HG03097 (cell line): ENCODE measurements at regions not wholly inside any gene's neighbourhood (a gene's known extent, or its start where the extent isn't known, plus 50 kb on each side); places are given as distances from the start of the nearest gene placed in this dataset.

ENCODE experiments used
- ATAC-seq: cut with Tn5 transposase; IDR thresholded peaks from one replicate; pipeline ENCODE4 v1.9.1; 2021; ENCODE audit not compliant: unreplicated experiment, low FRiP score

DNA sequence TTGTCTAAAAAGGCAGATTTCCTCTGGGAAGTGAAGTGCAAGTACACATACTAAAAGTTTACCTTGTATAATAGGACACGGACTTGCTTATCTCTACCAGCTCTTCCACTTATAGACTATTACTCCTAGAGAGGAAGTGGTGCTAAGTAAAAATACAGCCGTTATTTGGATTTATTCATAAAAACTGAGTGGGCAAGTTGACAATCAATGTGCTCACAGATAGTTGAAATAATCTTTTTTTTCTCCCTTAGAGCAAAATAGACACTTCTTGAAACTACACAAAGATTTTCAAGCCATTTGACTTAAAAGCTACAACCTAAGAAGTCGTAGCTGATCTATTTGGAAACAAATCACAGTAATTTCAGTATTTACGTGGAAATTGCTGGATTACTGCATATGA, 2584.7 kb upstream of the PCDH20 start:
- ATAC-seq = no peak

GRCh38 chr13:63999614-64000305, 2584.1 kb upstream of the PCDH20 start:
- no peak for ATAC-seq

DNA sequence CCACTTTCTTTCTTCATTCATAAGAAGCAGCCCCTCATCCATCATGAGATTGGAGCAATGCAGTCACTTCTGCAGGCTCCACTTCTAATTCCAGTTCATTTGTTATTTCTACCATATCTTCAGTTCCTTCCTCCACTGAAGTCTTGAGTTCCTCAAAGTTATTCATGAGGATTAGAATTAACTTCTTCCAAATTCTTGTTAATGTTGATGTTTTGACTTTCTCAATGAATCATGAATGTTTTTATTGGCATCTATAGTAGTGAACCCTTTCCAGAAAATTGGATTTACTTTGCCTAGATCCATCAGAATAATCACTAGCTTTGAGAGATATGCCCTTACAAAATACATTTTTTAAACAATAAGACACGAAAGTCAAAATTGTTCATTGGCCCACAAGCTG, 2567.7 kb upstream of the PCDH20 start:
- no peak for ATAC-seq

DNA sequence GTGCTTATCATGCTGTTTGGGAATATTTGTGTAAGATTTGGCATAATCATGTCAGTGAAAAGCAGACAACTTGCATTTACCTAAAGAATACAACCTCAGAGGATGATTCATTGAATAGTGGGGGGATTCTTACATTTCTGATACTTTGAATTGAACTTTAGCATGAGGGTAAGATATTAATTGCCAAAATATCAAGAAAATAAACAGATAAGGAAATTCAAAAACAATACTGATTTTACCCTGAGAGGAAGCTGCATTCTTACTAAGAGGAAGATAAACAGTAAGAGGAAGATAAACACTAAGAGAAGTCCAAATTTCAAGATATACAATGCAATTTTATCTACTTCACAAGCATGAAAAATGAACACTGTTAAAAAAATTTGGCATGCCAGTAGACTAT, 2564.3 kb upstream of the PCDH20 start:
- no peak for ATAC-seq

DNA sequence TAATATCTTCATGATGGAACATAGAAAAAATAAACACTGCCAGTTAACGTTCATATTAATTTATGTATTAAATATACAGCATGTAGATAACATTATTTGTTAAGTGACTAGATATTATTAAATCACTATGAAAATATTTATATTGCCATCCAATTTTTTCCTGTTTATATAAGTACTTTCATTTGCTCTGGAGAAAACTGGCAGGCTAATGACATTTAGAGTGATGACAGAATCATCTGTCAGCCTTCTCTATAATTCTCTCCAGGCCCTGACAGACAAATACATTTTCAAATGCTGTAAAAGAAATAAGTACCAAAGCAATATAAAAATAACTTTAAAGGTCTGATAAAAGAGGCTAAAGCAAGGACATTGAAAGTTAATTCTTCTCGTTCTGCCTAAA, 2556.7 kb upstream of the PCDH20 start:
- ATAC-seq = no peak

DNA sequence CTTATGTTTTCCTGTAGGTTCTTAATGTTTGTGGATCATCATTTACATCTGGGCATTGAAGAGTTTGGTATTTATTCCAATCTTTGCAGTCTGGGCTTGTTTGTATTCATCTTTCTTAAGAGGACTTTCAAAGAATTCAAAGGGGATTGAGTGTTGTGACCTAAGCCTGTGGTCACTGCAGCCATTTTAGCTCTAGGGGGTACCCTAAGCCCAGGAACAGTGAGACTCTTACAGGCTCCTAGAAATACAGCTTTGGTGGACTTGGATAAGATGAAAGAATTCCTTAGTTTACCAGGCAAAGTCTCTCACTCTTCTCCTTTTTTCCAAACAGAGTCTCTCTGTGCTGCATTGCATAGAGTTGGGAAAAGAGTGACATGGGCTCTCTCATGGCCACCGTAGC, 2539.0 kb upstream of the PCDH20 start:
- no peak for ATAC-seq

- ATAC-seq = no peak
Measured at GRCh38 chr13:63948045-63948444, 2532.4 kb upstream of the PCDH20 start.

DNA sequence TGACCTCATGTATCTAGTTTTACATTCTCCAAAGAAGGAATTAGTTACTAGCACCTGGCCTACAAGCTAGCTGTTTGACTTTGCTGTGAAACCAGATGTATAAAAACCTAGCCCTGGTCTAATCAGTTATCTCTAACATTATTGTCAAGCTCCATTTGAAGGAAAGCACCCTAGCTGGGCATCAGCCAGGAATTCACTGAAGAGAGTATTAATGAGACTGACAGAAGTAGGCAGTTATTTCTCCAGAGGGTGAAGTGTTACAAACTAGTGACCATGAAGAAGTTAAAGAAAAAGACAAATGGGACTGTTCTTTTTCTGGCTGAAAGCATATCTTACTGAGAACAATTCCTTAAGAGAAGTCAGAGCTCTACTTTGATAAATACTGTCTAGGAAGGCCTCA, 2529.3 kb upstream of the PCDH20 start:
- ATAC-seq = no peak

DNA sequence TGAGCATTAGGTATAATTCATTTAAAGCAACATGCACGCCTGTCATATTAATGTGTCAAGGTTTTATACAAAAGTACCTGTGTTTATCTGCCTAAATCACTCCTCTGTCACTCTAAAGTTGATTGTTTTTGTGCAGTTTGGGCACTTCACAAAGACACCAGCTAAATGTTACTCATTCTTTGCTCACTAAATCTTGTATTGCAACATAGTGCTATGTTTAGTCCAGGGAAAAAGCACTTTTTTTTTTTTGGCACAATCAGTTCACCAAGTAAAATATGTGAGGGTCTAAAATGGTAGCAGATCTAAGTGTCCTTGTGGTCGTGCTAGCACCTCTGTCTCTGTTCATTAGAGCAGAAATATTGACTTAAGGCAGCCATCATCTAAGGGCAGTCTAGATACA, 2526.7 kb upstream of the PCDH20 start:
- ATAC-seq = no peak

DNA sequence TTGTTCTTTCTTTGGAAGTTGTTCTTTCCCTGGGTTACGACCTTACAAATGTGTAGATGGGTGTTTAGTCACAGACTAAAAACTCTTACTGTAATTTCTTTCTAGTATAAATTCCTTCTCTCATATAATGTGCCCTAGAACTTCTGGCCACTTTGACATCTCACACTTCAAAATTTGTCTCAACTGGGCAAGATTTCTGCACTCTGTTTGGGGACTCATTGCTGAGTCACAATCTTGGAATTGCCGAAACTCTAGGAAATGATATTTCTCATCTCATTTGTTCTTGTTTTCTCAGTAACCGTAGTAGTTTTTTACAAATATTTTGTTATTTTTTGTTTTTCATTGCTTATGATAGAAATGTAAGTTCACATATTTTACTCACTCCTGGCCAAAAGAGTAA, 2523.2 kb upstream of the PCDH20 start:
- ATAC-seq = no peak

GRCh38 chr13:63910511-63910910, 2494.9 kb upstream of the PCDH20 start:
- no peak for ATAC-seq

GRCh38 chr13:63909726-63910375, 2494.2 kb upstream of the PCDH20 start:
- ATAC-seq = no peak

GRCh38 chr13:63902141-63902540, 2486.5 kb upstream of the PCDH20 start:
- no peak for ATAC-seq

GRCh38 chr13:63901630-63902029, 2486.0 kb upstream of the PCDH20 start:
- ATAC-seq = no peak

DNA sequence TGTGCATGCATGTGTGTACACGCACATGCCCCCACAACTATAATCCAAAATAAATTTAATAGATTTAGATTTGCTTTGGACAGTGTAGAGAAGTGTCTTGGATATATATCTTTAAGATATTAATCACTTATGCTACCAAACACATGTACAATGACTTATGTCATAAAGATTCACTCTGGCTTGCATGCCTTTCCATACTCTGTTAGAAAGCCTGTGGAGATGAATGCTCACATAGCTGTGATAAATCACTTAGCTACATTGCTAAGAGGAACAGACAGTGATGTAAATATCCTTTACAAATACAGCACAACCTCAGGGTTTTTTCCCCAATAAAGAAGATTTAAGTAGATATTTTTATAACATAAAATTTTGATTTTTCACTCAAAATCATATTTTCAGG, 2484.8 kb upstream of the PCDH20 start:
- no peak for ATAC-seq

DNA sequence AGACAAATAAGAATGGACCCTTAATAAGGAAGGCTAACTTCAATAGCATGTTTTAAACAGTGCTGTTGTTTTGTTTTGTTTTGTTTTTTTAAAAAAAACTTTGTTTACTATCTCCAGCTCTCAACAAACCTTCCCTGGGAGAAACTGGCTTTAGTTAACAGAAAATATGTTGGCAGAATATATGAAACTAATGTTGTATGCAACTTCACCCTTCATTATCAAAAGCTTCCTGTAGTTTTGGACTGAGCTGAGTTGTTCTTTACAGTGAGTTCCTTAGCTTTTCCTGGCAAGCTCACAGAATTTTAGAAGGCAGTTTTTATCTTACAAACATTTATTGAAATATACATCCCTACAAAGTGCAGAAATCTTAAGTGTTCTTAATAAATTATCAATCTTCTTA, 2480.7 kb upstream of the PCDH20 start:
- ATAC-seq = no peak

DNA sequence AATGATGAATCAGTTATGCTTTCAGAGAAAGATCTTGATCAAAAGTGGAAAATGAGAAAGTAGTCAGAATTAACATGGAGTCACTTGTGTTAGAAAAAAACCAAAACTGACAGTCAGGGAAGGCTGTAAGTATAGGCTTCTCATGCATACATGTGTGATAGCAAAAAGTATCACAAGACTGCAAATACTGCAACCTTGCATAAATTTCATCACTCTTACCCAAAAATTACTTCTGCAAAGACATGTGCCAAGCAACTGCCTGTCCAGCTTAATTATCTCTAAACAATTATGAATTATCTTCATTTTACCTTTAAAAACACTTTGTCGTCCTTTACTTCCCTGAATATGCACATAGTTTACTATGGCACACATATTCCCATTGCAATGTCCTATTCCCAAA, 2466.4 kb upstream of the PCDH20 start:
- no peak for ATAC-seq

DNA sequence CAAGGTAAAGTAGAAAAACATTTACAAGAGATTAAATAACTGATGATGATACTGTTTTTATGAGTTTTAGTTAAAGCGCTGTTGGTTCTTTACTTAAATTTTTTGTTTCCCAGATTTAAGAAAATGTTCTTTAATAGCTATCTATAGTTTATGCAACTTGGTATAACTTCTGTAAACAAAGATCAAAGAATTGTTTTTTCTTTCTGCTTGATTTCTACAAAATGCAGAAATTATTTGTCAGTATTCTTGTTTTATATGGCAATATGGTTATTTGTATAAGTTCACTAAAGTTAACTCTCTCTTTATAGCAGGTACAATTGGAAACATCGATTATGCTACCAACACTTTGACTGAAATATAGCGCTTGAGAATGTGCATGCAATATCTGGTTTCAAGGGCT, 2465.1 kb upstream of the PCDH20 start:
- no peak for ATAC-seq

GRCh38 chr13:63873936-63874335, 2458.3 kb upstream of the PCDH20 start:
- no peak for ATAC-seq

DNA sequence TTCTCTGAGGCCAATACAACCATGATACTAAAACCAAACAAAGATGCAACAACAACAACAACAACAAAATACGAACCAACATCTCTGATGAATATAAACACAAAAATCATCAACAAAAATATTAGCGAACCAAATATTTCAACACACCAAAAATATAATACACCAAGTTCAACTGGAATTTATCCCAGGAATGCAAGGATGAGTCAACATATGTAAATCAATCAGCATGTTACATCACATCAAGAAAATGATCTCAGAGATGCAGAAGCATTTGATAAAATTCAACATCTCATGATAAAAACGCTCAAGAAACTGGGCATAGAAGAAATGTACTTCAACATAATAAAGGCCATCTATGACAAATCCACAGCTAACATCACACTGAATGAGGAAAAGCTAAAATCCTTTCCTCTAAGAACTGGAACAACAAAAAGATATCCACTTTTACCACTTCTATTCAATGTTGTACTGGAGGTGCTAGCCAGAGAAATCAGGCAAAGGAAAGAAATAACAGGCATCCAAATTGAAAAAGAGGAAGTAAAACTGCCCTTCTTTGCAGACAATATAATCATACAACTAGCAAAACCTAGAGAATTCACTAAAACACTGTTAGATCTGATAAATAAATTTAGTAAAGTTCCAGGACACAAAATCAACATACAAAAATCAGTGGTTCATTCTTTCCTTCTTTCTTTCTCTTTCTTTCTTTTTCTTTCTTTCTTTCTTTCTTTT, 2448.7 kb upstream of the PCDH20 start:
- ATAC-seq = no peak

DNA sequence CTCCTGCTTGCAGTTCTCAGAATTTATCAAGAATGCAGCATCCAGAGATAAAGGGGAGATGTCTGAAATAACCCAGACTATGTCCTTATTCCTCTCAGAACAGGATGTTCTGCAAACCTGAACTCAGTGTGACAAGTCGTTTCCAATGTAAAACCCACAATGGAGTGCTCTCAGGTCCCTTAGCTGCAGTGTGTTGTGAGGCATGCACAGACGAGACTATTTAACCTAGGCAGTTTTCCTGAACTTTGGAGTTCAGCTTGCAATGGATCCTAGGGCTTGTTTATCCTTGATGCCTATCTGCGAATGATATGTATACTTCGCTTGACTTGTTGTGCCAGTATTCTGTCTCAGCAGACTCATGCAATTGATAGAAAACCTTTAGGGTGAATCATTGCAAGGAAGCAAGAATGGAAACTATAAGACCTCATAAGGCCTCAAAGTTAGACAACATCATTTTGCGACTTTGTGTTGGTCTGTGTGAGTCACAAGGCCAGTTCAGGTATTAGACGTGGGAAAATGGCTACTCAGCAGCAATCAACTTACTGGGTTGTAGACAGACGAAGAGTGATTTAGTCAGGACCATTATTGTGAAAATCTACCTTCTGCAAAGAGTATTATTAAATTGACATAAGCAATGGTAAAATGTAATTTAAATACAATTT, 2439.9 kb upstream of the PCDH20 start:
- no peak for ATAC-seq
